ENCODE measurements at regions not wholly inside any gene's neighbourhood (a gene's known extent, or its start where the extent isn't known, plus 50 kb on each side); places are given as distances from the start of the nearest gene placed in this dataset.

GRCh38 chr2:217438821-217439220, 564.0 kb downstream of the TNS1 start:
- H3K9me3 ChIP-seq (replicated peaks in 1 of 2; ENCODE audit: control insufficient read depth in 1 of 2, insufficient read depth in 1 of 2, low read length in 2 of 2) = no peaks in the 10 kb centered on the region
- no peak overlapping the region for H3K9ac ChIP-seq (ENCODE audit: insufficient read depth, low read length, poor library complexity, severe bottlenecking)
- Mint-ChIP-seq H3K27me3 (ENCODE audit: low read depth in 3 of 3) (peaks cover 0 to 14% (median 5%) of the 10 kb centered on the region in 3 donors), H3K4me1 (peaks cover 23% of the 10 kb centered on the region), H3K9me3 (peaks cover 0 to 3% (median 0%) of the 10 kb centered on the region in 7 donors), H3K4me3 (no peak overlapping the region), H3K27ac (no peak overlapping the region), H3K36me3 (no peaks in the 10 kb centered on the region)
- H3K27me3 ChIP-seq (ENCODE audit: control insufficient read depth in 2 of 2, insufficient read depth in 2 of 2, low read length in 2 of 2) = peaks cover 0 to 5% of the 10 kb centered on the region in 2 donors
- no peaks in the 10 kb centered on the region for H3K36me3 ChIP-seq (replicated peaks in 1 of 2; ENCODE audit: control insufficient read depth in 1 of 2, insufficient read depth in 2 of 2, low read length in 2 of 2)
- WGBS (ENCODE audit: insufficient coverage) = no CpG with 5 or more reads among the region's 1 CpG
- no peaks in the 10 kb centered on the region for H3K79me2 ChIP-seq (ENCODE audit: insufficient read depth, low read length)
- TF ChIP-seq CTCF (IDR thresholded peaks at IDR 0.05) = no peak
- no peaks in the 10 kb centered on the region for H4K20me1 ChIP-seq (ENCODE audit: insufficient read depth, low read length)
- DNase-seq = peak in 1 of 3 donors; percentile 2
- H3K4me2 ChIP-seq (replicated peaks; ENCODE audit: extremely low read depth, low read length, poor library complexity, severe bottlenecking) = no peak overlapping the region
- no peak overlapping the region for H3K4me3 ChIP-seq (replicated peaks in 1 of 3; ENCODE audit: low read depth in 2 of 3, low read length in 3 of 3)
- no peak overlapping the region for H3K27ac ChIP-seq (ENCODE audit: low read depth in 1 of 2, low read length in 2 of 2)
- intact Hi-C loops (cut with micrococcal nuclease) = no loop called here
- peaks cover 6 to 18% of the 10 kb centered on the region in 2 donors for H3K4me1 ChIP-seq (ENCODE audit: control insufficient read depth in 1 of 2, insufficient read depth in 2 of 2, low read length in 2 of 2)
- no peak overlapping the region for H2AFZ ChIP-seq (ENCODE audit: insufficient read depth, low read depth, low read length, poor library complexity, severe bottlenecking)

GRCh38 chr2:217438136-217438535, 564.7 kb downstream of the TNS1 start:
- H2AFZ ChIP-seq (ENCODE audit: insufficient read depth, low read depth, low read length, poor library complexity, severe bottlenecking) = no peak overlapping the region
- no CpG with 5 or more reads among the region's 5 CpGs for WGBS (ENCODE audit: insufficient coverage)
- H3K4me1 ChIP-seq (ENCODE audit: control insufficient read depth in 1 of 2, insufficient read depth in 2 of 2, low read length in 2 of 2) = peaks cover 6 to 19% of the 10 kb centered on the region in 2 donors
- no peak overlapping the region for H3K4me3 ChIP-seq (replicated peaks in 1 of 3; ENCODE audit: low read depth in 2 of 3, low read length in 3 of 3)
- no peaks in the 10 kb centered on the region for H3K36me3 ChIP-seq (replicated peaks in 1 of 2; ENCODE audit: control insufficient read depth in 1 of 2, insufficient read depth in 2 of 2, low read length in 2 of 2)
- peaks cover 0 to 1% (median 0%) of the 10 kb centered on the region in 7 donors for H3K9me3 Mint-ChIP-seq
- DNase-seq = no peak
- H3K4me1 Mint-ChIP-seq = peaks cover 23% of the 10 kb centered on the region
- no peaks in the 10 kb centered on the region for H3K9me3 ChIP-seq (replicated peaks in 1 of 2; ENCODE audit: control insufficient read depth in 1 of 2, insufficient read depth in 1 of 2, low read length in 2 of 2)
- peaks cover 4 to 16% (median 5%) of the 10 kb centered on the region in 3 donors for H3K27me3 Mint-ChIP-seq (ENCODE audit: low read depth in 3 of 3)
- H3K79me2 ChIP-seq (ENCODE audit: insufficient read depth, low read length) = no peaks in the 10 kb centered on the region
- H3K27ac ChIP-seq (ENCODE audit: low read depth in 1 of 2, low read length in 2 of 2) = no peak overlapping the region
- intact Hi-C loops (cut with micrococcal nuclease) = no loop called here
- TF ChIP-seq CTCF (IDR thresholded peaks at IDR 0.05) = no peak
- H3K27me3 ChIP-seq (ENCODE audit: control insufficient read depth in 2 of 2, insufficient read depth in 2 of 2, low read length in 2 of 2) = peaks cover 0 to 5% of the 10 kb centered on the region in 2 donors
- H3K27ac Mint-ChIP-seq = no peak overlapping the region
- no peak overlapping the region for H3K4me3 Mint-ChIP-seq
- H3K36me3 Mint-ChIP-seq = no peaks in the 10 kb centered on the region
- no peak overlapping the region for H3K9ac ChIP-seq (ENCODE audit: insufficient read depth, low read length, poor library complexity, severe bottlenecking)
- no peaks in the 10 kb centered on the region for H4K20me1 ChIP-seq (ENCODE audit: insufficient read depth, low read length)
- no peak overlapping the region for H3K4me2 ChIP-seq (replicated peaks; ENCODE audit: extremely low read depth, low read length, poor library complexity, severe bottlenecking)

All from CD14-positive monocyte (primary cell).